ENCODE measurements at regions not wholly inside any gene's neighbourhood (a gene's known extent, or its start where the extent isn't known, plus 50 kb on each side); places are given as distances from the start of the nearest gene placed in this dataset.

DNA sequence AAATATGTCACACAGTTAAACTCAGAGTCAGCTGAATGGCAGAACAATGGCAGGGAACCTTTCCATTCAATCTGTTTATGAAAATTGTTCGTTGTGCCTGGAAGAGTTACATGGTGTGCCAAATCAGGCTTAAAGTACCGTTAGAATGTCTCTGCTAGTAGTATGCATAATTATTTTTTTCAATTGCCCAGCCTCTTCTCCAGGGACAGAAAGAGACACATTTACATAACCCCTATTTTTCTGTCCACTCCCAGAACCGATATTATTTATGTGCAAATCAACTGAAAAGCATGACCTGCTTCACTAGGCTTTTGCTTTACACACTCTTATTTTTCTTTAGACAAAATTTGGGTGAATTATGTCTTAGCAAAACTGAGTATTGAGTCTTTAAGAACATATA, 459.1 kb downstream of the EFNA5 start:
- Histone ChIP-seq H3K27ac (ENCODE audit: low read depth, low read length) (no peak overlapping the region), H3K4me3 (ENCODE audit: low read length in 3 of 3) (no peak overlapping the region), H3K36me3 (ENCODE audit: control insufficient read depth in 3 of 3, insufficient read depth in 3 of 3, low read length in 3 of 3) (no peaks in the 10 kb centered on the region), H3K9ac (ENCODE audit: low read depth in 1 of 3, low read length in 3 of 3) (no peak overlapping the region), H3K9me3 (ENCODE audit: control insufficient read depth in 3 of 3, low read length in 3 of 3) (no peaks in the 10 kb centered on the region), H3K27me3 (ENCODE audit: control insufficient read depth in 3 of 3, insufficient read depth in 3 of 3, low read length in 3 of 3) (no peaks in the 10 kb centered on the region), H3K4me1 (ENCODE audit: control insufficient read depth in 3 of 3, insufficient read depth in 3 of 3, low read length in 3 of 3) (peaks cover 0 to 3% (median 2%) of the 10 kb centered on the region in 3 donors)

DNA sequence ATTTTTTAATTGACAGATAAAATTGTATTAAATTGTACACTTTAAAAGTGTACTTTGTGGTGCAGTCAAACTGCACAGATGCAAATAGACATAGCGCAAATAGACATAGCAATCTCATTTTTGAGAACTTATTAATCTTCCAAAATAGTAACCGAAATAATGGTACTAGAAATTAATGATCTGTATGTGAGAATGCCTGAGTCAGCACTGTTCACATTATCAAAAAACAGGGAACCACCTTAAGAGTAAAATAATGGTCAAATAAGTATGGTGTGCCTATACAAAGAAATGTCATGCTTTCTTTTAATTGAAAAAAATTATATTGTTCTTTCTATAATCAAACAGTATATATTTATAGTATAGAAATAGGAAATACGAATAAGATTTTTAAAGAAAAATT, 461.9 kb downstream of the EFNA5 start:
- Histone ChIP-seq H3K9ac (ENCODE audit: low read depth in 1 of 3, low read length in 3 of 3) (no peak overlapping the region), H3K4me1 (ENCODE audit: control insufficient read depth in 3 of 3, insufficient read depth in 3 of 3, low read length in 3 of 3) (peaks cover 0 to 3% (median 0%) of the 10 kb centered on the region in 3 donors), H3K27me3 (ENCODE audit: control insufficient read depth in 3 of 3, insufficient read depth in 3 of 3, low read length in 3 of 3) (no peaks in the 10 kb centered on the region), H3K36me3 (ENCODE audit: control insufficient read depth in 3 of 3, insufficient read depth in 3 of 3, low read length in 3 of 3) (no peaks in the 10 kb centered on the region), H3K27ac (ENCODE audit: low read depth, low read length) (no peak overlapping the region), H3K9me3 (ENCODE audit: control insufficient read depth in 3 of 3, low read length in 3 of 3) (no peaks in the 10 kb centered on the region), H3K4me3 (ENCODE audit: low read length in 3 of 3) (no peak overlapping the region)

DNA sequence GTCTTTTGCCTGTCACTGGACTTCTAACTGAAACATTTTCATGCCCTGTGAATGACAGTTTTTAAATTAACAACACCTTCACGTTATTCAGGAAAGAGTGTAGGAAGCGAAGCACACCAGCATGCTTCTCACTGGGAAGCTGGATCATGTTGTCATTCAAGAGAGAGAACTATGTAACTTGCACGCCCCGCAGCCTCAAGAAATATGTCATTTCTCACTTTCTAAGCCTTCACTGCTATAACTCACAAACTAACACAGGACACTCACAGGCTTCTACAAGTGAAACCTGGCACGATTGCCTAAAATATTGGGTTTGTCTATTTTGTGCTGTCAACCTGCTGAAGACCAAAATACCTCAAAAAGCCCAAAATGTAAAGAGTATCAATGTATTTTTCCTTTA, 466.3 kb downstream of the EFNA5 start:
- Histone ChIP-seq H3K4me1 (ENCODE audit: control insufficient read depth in 3 of 3, insufficient read depth in 3 of 3, low read length in 3 of 3) (peaks cover 0 to 3% (median 0%) of the 10 kb centered on the region in 3 donors), H3K9me3 (ENCODE audit: control insufficient read depth in 3 of 3, low read length in 3 of 3) (no peaks in the 10 kb centered on the region)

DNA sequence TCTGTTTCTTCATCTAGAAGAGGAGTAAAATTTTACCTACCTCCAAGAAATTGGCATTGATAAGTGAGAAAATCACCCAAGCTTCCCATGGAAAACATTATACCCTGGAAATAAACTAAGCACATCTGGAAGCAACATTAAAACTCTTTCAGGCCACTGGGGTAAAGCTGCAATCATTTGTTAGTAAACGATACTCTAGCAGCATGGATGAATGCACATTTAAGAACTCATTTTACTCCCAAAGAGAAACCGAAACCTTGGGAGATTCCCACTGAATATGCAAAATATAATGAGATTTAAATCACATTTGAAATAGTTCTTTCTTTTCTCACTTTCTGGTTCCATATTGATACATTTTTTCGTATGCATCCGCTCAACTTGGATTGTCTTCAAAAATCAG, 467.5 kb downstream of the EFNA5 start:
- peak overlapping the region in 1 of 3 donors; percentile 12 for H3K9ac ChIP-seq (ENCODE audit: low read depth in 1 of 3, low read length in 3 of 3)
- peaks cover 0 to 3% (median 0%) of the 10 kb centered on the region in 3 donors for H3K4me1 ChIP-seq (ENCODE audit: control insufficient read depth in 3 of 3, insufficient read depth in 3 of 3, low read length in 3 of 3)

More for the DNA sequence above, 466.3 kb downstream of the EFNA5 start:
- Histone ChIP-seq H3K36me3 (ENCODE audit: control insufficient read depth in 3 of 3, insufficient read depth in 3 of 3, low read length in 3 of 3) (no peaks in the 10 kb centered on the region), H3K9ac (ENCODE audit: low read depth in 1 of 3, low read length in 3 of 3) (no peak overlapping the region), H3K27me3 (ENCODE audit: control insufficient read depth in 3 of 3, insufficient read depth in 3 of 3, low read length in 3 of 3) (no peaks in the 10 kb centered on the region), H3K27ac (ENCODE audit: low read depth, low read length) (no peak overlapping the region), H3K4me3 (ENCODE audit: low read length in 3 of 3) (no peak overlapping the region)

DNA sequence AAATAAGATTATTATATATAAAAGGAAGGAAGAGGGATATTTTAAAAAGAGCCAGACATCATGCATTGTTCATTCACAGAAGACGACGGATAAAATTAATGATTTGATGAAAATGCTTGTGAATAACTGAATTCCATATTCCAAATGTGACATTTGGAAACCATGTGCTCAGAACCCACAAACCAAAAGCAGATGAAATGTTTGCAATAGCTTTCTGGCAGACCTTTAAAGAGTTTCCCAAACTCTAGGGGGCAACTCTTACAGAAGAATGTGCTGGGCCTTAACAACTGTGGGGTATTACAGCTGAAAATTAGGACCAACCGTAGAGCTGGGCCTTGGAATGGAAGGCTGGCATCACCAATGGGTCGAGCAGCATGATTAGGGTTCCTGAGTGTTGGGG, 471.0 kb downstream of the EFNA5 start:
- Histone ChIP-seq H3K4me1 (ENCODE audit: control insufficient read depth in 3 of 3, insufficient read depth in 3 of 3, low read length in 3 of 3) (peaks cover 0 to 3% (median 0%) of the 10 kb centered on the region in 3 donors), H3K36me3 (ENCODE audit: control insufficient read depth in 3 of 3, insufficient read depth in 3 of 3, low read length in 3 of 3) (no peaks in the 10 kb centered on the region), H3K27ac (ENCODE audit: low read depth, low read length) (no peak overlapping the region), H3K4me3 (ENCODE audit: low read length in 3 of 3) (no peak overlapping the region), H3K9ac (ENCODE audit: low read depth in 1 of 3, low read length in 3 of 3) (no peak overlapping the region), H3K9me3 (ENCODE audit: control insufficient read depth in 3 of 3, low read length in 3 of 3) (no peaks in the 10 kb centered on the region), H3K27me3 (ENCODE audit: control insufficient read depth in 3 of 3, insufficient read depth in 3 of 3, low read length in 3 of 3) (no peaks in the 10 kb centered on the region)

More for the DNA sequence above, 467.5 kb downstream of the EFNA5 start:
- Histone ChIP-seq H3K27ac (ENCODE audit: low read depth, low read length) (no peak overlapping the region), H3K36me3 (ENCODE audit: control insufficient read depth in 3 of 3, insufficient read depth in 3 of 3, low read length in 3 of 3) (no peaks in the 10 kb centered on the region), H3K27me3 (ENCODE audit: control insufficient read depth in 3 of 3, insufficient read depth in 3 of 3, low read length in 3 of 3) (no peaks in the 10 kb centered on the region), H3K4me3 (ENCODE audit: low read length in 3 of 3) (no peak overlapping the region), H3K9me3 (ENCODE audit: control insufficient read depth in 3 of 3, low read length in 3 of 3) (no peaks in the 10 kb centered on the region)

DNA sequence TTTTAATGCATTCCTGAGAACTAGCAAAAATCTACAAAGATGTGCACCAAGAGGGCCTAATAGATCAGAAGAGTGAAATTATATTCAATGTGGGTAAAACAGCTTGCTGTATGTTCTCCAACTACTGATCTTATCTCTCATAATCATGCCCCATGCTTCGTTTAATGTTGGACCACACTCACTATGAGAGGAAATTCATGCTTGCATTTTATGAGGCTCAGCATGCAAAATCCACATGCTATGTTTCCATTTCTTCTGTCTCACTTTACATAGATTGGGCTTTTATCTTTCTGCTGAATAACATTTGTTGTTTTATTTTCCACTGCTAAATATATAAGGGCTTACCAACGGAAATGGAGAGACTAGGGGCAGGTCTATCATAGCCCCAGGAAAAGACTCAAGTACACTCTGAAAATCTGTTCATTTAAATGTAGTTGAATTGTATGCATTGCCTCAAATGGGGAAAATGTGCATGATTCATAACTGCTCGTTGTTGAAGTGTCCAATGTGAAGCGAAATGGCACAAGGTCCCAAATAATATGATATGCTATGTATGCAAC, 474.2 kb downstream of the EFNA5 start:
- Histone ChIP-seq H3K4me3 (ENCODE audit: low read length in 3 of 3) (no peak overlapping the region), H3K36me3 (ENCODE audit: control insufficient read depth in 3 of 3, insufficient read depth in 3 of 3, low read length in 3 of 3) (no peaks in the 10 kb centered on the region), H3K27me3 (ENCODE audit: control insufficient read depth in 3 of 3, insufficient read depth in 3 of 3, low read length in 3 of 3) (no peaks in the 10 kb centered on the region), H3K9ac (ENCODE audit: low read depth in 1 of 3, low read length in 3 of 3) (no peak overlapping the region), H3K4me1 (ENCODE audit: control insufficient read depth in 3 of 3, insufficient read depth in 3 of 3, low read length in 3 of 3) (no peaks in the 10 kb centered on the region), H3K27ac (ENCODE audit: low read depth, low read length) (no peak overlapping the region), H3K9me3 (ENCODE audit: control insufficient read depth in 3 of 3, low read length in 3 of 3) (no peaks in the 10 kb centered on the region)

DNA sequence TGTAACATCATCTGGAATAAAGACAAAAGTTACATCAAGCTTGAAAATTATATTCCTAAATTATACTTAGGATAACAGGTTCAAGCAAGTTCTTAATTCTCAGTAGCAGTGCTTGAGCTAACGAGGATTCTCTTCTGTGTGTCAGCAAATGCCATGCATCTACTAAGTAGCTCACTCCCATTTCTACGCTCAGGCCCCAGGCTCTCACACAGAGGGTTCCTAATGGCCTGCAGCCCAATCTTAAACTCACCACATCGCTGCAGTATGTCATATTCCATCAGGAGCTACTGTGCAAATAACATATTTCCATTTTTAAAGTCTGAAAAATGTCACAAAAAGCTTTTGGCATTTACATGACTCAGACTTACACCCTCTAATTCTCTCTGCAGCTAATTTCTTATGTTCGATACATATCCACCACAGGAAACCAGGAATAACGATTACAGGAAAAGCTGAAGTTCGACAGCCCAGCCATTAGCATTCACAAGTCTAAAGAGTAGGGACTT, 474.8 kb downstream of the EFNA5 start:
- no peaks in the 10 kb centered on the region for H3K4me1 ChIP-seq (ENCODE audit: control insufficient read depth in 3 of 3, insufficient read depth in 3 of 3, low read length in 3 of 3)

DNA sequence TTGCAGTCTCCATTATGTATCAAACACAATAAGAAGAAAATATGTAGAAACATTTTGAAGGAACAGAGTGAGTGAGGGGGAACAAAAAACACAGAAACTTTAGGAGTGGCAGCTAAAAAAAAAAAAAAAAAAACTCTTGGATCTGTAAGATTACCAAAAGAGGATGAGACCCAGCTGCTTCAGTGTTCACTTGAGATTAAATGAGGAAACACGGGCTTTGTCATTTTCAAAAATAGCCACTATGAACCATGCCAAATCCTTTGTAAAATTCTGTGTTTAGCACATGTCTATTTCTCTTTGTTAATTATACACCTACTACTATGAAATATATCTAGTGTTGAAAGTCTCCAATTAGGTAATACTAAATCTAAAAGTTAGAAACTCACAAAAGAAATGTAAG, 485.9 kb downstream of the EFNA5 start:
- Histone ChIP-seq H3K36me3 (ENCODE audit: control insufficient read depth in 3 of 3, insufficient read depth in 3 of 3, low read length in 3 of 3) (no peaks in the 10 kb centered on the region), H3K9me3 (ENCODE audit: control insufficient read depth in 3 of 3, low read length in 3 of 3) (no peaks in the 10 kb centered on the region), H3K4me3 (ENCODE audit: low read length in 3 of 3) (no peak overlapping the region), H3K9ac (ENCODE audit: low read depth in 1 of 3, low read length in 3 of 3) (no peak overlapping the region), H3K27me3 (ENCODE audit: control insufficient read depth in 3 of 3, insufficient read depth in 3 of 3, low read length in 3 of 3) (no peaks in the 10 kb centered on the region), H3K4me1 (ENCODE audit: control insufficient read depth in 3 of 3, insufficient read depth in 3 of 3, low read length in 3 of 3) (no peaks in the 10 kb centered on the region), H3K27ac (ENCODE audit: low read depth, low read length) (no peak overlapping the region)

More for the DNA sequence above, 474.8 kb downstream of the EFNA5 start:
- H3K36me3 ChIP-seq (ENCODE audit: control insufficient read depth in 3 of 3, insufficient read depth in 3 of 3, low read length in 3 of 3) = no peaks in the 10 kb centered on the region
- H3K27me3 ChIP-seq (ENCODE audit: control insufficient read depth in 3 of 3, insufficient read depth in 3 of 3, low read length in 3 of 3) = no peaks in the 10 kb centered on the region
- H3K9ac ChIP-seq (ENCODE audit: low read depth in 1 of 3, low read length in 3 of 3) = no peak overlapping the region
- H3K27ac ChIP-seq (ENCODE audit: low read depth, low read length) = no peak overlapping the region
- no peak overlapping the region for H3K4me3 ChIP-seq (ENCODE audit: low read length in 3 of 3)
- H3K9me3 ChIP-seq (ENCODE audit: control insufficient read depth in 3 of 3, low read length in 3 of 3) = no peaks in the 10 kb centered on the region

DNA sequence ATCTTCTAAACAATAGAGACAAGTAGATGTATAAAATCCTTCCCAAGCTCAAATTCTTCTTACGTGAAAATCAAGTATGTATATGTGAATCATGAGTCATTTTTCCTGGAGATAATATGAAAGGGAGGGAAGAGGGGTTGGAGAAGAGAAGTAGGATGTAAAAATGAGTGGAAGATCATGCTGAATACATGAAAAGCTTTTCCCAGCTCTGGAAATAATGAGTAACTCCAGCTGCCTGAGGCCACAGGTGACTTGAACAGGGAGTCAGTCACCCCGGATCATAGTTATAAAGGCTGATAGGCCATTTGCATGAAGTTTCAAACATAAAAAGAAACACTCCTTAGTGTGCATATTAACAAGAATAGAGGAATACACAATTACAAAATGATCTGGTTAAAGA, 486.7 kb downstream of the EFNA5 start:
- Histone ChIP-seq H3K9ac (ENCODE audit: low read depth in 1 of 3, low read length in 3 of 3) (no peak overlapping the region), H3K9me3 (ENCODE audit: control insufficient read depth in 3 of 3, low read length in 3 of 3) (no peaks in the 10 kb centered on the region), H3K36me3 (ENCODE audit: control insufficient read depth in 3 of 3, insufficient read depth in 3 of 3, low read length in 3 of 3) (no peaks in the 10 kb centered on the region), H3K4me1 (ENCODE audit: control insufficient read depth in 3 of 3, insufficient read depth in 3 of 3, low read length in 3 of 3) (no peaks in the 10 kb centered on the region), H3K27me3 (ENCODE audit: control insufficient read depth in 3 of 3, insufficient read depth in 3 of 3, low read length in 3 of 3) (no peaks in the 10 kb centered on the region), H3K4me3 (ENCODE audit: low read length in 3 of 3) (no peak overlapping the region), H3K27ac (ENCODE audit: low read depth, low read length) (no peak overlapping the region)

DNA sequence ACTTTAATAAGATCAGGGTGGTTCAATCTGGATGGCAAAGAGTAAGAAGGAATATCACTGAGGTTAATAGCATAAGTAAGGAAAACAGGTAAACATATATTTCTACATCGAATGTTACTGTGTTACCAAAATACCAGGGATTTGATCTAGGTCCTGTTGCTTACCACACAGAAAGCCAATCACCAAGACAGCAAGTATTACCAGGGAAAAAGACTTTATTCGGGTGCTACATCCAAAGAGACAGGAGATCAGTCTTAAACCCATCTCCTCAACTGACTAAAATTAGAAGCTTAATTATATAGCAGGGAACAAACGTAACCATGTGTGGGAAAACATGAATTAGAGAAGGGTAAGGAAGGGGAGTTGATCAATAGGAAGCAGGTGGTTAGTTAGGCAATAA, 500.1 kb downstream of the EFNA5 start:
- no peaks in the 10 kb centered on the region for H3K4me1 ChIP-seq (ENCODE audit: control insufficient read depth in 3 of 3, insufficient read depth in 3 of 3, low read length in 3 of 3)
- no peak overlapping the region for H3K4me3 ChIP-seq (ENCODE audit: low read length in 3 of 3)
- no peaks in the 10 kb centered on the region for H3K9me3 ChIP-seq (ENCODE audit: control insufficient read depth in 3 of 3, low read length in 3 of 3)
- H3K9ac ChIP-seq (ENCODE audit: low read depth in 1 of 3, low read length in 3 of 3) = no peak overlapping the region
- H3K36me3 ChIP-seq (ENCODE audit: control insufficient read depth in 3 of 3, insufficient read depth in 3 of 3, low read length in 3 of 3) = no peaks in the 10 kb centered on the region
- H3K27ac ChIP-seq (ENCODE audit: low read depth, low read length) = no peak overlapping the region
- no peaks in the 10 kb centered on the region for H3K27me3 ChIP-seq (ENCODE audit: control insufficient read depth in 3 of 3, insufficient read depth in 3 of 3, low read length in 3 of 3)
